ENCODE measurements at regions not wholly inside any gene's neighbourhood (a gene's known extent, or its start where the extent isn't known, plus 50 kb on each side); places are given as distances from the start of the nearest gene placed in this dataset.

DNA sequence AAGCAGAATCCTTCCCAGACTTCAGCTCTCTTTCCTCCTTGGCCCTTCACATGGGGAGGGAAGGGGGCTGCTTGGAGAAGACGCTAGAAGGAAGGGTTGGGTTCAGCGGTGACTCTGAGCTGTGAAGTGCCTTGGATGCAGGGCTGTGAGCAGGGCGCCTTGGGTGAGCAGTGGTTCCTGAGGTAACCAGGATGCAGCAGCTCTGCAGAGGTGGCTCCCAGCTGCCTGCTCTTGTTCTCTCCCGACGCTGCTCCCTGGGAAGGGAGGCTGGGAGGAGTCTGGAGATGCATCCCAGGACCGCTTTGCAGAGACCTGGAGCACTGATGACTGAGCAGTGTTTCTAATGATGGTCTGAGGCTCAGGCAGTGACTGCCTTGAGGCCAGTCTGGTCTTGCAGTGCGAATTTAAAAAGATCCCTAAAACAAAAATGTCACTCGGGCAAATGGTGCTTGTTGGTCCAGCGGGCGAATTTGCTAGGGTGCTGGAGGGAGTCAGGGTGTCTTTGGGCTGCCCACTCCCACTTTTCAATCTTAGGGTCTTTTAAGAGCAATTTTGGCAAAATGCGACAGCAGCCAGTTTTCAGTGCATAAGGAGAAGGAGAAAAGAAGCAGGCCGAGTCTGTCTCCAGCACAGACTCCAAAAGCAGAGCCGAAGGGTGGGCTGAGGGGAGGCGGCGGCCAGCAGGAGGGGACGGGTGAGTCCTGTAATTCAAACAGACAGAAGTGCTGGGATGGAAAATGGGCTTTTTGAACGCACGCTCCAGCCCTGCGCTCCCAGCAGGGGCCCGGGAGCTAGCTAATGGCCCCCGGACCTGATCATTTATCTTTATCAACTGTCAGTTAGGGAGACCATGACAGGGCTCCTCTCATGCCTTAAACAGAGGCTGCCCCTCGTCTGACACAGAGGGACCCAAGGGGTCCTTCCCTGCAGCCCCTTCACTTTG is 191.2 kb upstream of the SHH start (continued):
- TF ChIP-seq ELK1 (IDR thresholded peaks at IDR 0.05; ENCODE audit: borderline replicate concordance, low read depth, low read length), result no peak
- no peak for TF ChIP-seq POLR2A (IDR thresholded peaks at IDR 0.05; ENCODE audit: low read depth, low read length)
- no peak for TF ChIP-seq CHD1 (IDR thresholded peaks at IDR 0.05; ENCODE audit: low read depth, low read length)

DNA sequence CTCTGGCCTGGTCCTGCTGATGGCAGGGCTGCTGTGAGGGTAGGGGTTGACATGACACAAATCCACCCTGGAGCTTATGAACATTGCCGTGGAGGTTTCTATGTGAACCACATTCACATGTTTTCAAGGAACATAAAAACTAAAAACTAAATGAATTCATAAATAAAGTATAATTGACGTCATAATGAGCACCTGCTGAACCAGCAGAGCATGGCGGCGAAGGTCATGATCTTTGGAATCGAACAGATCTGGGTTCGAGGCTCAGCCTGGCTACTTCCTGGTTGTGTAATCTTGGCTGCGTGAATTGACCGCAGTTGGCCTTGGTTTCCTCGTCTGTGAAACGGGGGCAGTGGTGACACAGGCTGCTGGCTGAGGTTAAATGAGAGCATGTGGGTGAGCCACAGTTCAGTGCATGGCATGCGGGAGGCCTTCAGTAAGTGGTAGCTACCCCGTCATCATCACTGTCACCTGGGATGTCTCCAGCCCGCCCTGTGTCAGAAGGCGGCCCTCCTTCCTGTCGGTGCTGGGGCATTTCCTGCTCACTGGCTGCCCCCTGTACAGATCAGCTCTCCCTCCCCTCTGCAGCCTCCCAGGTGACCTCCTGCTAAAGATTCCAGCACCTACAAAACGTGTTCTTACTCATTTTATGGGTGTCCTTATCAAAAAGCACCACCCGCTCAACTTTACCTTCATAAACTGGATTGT is 190.3 kb upstream of the SHH start:
- Histone ChIP-seq H2AFZ (replicated peaks; ENCODE audit: low read length, poor library complexity) (no peak overlapping the region), H2AK5ac (ENCODE audit: low read depth, low read length) (no peak overlapping the region), H2AK9ac (replicated peaks; ENCODE audit: low read depth, low read length, poor library complexity) (no peak overlapping the region), H4K5ac (ENCODE audit: low read depth, low read length) (no peak overlapping the region), H4K8ac (ENCODE audit: low read depth in 2 of 2, low read length in 2 of 2) (no peak overlapping the region), H3K4me1 (ENCODE audit: control insufficient read depth, insufficient read depth, low read length) (no peaks in the 10 kb centered on the region), H3K56ac (ENCODE audit: extremely low read depth, insufficient read depth, low read length) (no peak overlapping the region), H3K27me3 (ENCODE audit: control insufficient read depth, insufficient read depth, low read length) (no peaks in the 10 kb centered on the region), H3K14ac (replicated peaks; ENCODE audit: low read depth, low read length) (no peak overlapping the region), H2BK15ac (ENCODE audit: low read depth, low read length) (no peak overlapping the region), H3K23ac (ENCODE audit: low read depth, low read length) (no peak overlapping the region), H4K91ac (ENCODE audit: insufficient read depth, low read depth, low read length) (no peak overlapping the region), H3K9ac (ENCODE audit: low read depth, low read length) (no peak overlapping the region), H3K4me3 (ENCODE audit: insufficient read depth, low read depth, low read length) (no peak overlapping the region), H3K79me1 (ENCODE audit: low read depth in 1 of 2, low read length in 2 of 2) (no peaks in the 10 kb centered on the region), H3K4me2 (ENCODE audit: low read depth, low read length) (no peak overlapping the region), H3K9me3 (ENCODE audit: control insufficient read depth, insufficient read depth, low read length) (peaks cover 44% of the 10 kb centered on the region), H3K9me1 (ENCODE audit: insufficient read depth, low read length) (no peaks in the 10 kb centered on the region), H2BK20ac (ENCODE audit: low read depth, low read length) (no peak overlapping the region), H3K4ac (ENCODE audit: low read depth, low read length) (no peak overlapping the region), H3K18ac (ENCODE audit: low read depth, low read length) (no peak overlapping the region), H3K27ac (ENCODE audit: insufficient read depth, low read length) (no peak overlapping the region), H2BK120ac (ENCODE audit: low read depth, low read length) (no peak overlapping the region), H3K36me3 (ENCODE audit: control insufficient read depth, insufficient read depth, low read length) (no peaks in the 10 kb centered on the region), H2BK5ac (ENCODE audit: low read depth, low read length, poor library complexity, severe bottlenecking) (no peak overlapping the region), H4K20me1 (ENCODE audit: insufficient read depth, low read length) (no peaks in the 10 kb centered on the region)
- TF ChIP-seq NFE2L2 (IDR thresholded peaks at IDR 0.05; ENCODE audit: low read depth, low read length) (no peak), MXI1 (IDR thresholded peaks at IDR 0.05; ENCODE audit: borderline replicate concordance, low read depth, low read length) (no peak), MAZ (IDR thresholded peaks at IDR 0.05; ENCODE audit: borderline replicate concordance, low read depth, low read length) (no peak), ELK1 (IDR thresholded peaks at IDR 0.05; ENCODE audit: borderline replicate concordance, low read depth, low read length) (no peak), RFX5 (IDR thresholded peaks at IDR 0.05; ENCODE audit: low read depth, low read length) (no peak), POLR2A (IDR thresholded peaks at IDR 0.05; ENCODE audit: low read depth, low read length) (no peak), CTCF (conservative IDR thresholded peaks at IDR 0.05; ENCODE audit: low read depth, low read length) (no peak), RAD21 (IDR thresholded peaks at IDR 0.05; ENCODE audit: low read length) (no peak), MAFK (IDR thresholded peaks at IDR 0.05; ENCODE audit: low read depth, low read length) (no peak)
- WGBS, 2 experiments (ENCODE audit: extremely low coverage in 2 of 2, insufficient read length in 1 of 2), result 81% methylated on average over 3 of the region's 17 CpGs; no CpG with 5 or more reads in 1 of the 2 experiments
- POLR2A ChIA-PET (ENCODE audit: unreplicated experiment), result no interaction called here
- DNase-seq, result no peak
- dilution Hi-C loops (cut with HindIII; ENCODE audit: low sequenced_read_pairs, unreplicated experiment) (no loop called here), in situ Hi-C loops (cut with MboI; ENCODE audit: low sequenced_read_pairs) (no loop called here), intact Hi-C loops (cut with micrococcal nuclease) (no loop called here)
- BruUV-seq (replicated peaks), result no TSS peak
- CTCF ChIA-PET, result no interaction called here
- no peak for ATAC-seq (ENCODE audit: low read depth)
